Posterior cingulate gyrus (tissue), 11 donors: ENCODE measurements at regions not wholly inside any gene's neighbourhood (a gene's known extent, or its start where the extent isn't known, plus 50 kb on each side); places are given as distances from the start of the nearest gene placed in this dataset.
A peak's percentile ranks its signal among the peaks of the same experiment; 100 is the strongest.
"Not testable (repeated sequence)": the region's sequence is repeated elsewhere in the genome, so short reads cannot be mapped to it uniquely, and the experiment has no call there.

Source experiments
- DNase-seq, 10 donors: peaks; one replicate each; pipeline versions ENCODE4 v3.0.0 to v3.0.0-alpha.2; 2020 to 2021; ENCODE audit warnings: mixed read lengths in 3 of 10
- intact Hi-C: fragments of 100-400 bp; cut with DNase I; formaldehyde crosslinking; loops from one replicate; pipeline ENCODE4 v1.15.1; 2023

DNA sequence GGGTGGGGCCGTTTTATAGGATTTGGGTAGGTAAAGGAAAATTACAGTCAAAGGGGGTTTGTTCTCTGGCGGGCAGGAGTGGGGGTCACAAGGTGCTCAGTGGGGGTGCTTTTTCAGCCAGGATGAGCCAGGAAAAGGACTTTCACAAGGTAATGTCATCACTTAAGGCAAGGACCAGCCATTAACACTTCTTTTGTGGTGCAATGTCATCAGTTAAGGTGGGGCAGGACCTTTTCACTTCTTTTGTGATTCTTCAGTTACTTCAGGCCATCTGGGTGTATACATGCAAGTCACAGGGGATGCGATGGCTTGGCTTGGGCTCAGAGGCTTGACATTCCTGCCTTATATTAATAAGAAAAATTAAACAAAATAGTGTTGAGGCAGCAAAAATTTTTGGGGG, 200.1 kb upstream of the TRPC7 start:
- DNase-seq, intact Hi-C loops: not testable (repeated sequence)

GRCh38 chr5:136565050-136565449, 199.7 kb upstream of the TRPC7 start:
- DNase-seq, intact Hi-C loops: not testable (repeated sequence)

GRCh38 chr5:136564431-136564830, 199.1 kb upstream of the TRPC7 start:
- DNase-seq, intact Hi-C loops: not testable (repeated sequence)

DNA sequence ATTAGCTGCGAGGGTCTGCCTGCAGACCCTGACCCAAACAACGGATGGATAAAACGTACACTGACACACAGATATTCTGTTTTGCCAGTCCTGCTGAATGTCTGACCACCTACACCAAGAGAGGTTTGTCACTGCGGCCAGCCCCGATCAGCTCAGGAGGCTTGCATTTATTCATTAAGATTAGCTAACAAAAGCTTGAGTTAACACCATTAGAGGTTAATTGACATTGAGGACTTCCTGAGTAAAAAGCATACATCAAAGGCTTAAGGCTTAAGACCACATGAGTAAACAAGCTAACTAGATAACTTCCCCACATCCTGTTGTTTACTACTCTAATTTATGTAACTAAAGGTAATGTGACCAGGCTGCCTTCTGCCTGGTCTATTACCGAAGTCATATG, 198.1 kb upstream of the TRPC7 start:
- DNase-seq: no peak
- intact Hi-C loops: no loop called here

- intact Hi-C loops: no loop called here
- no peak for DNase-seq
Measured at GRCh38 chr5:136560126-136560525, 194.8 kb upstream of the TRPC7 start.

GRCh38 chr5:136559651-136560050, 194.3 kb upstream of the TRPC7 start:
- intact Hi-C loops: no loop called here
- DNase-seq: no peak

- intact Hi-C loops: not testable (repeated sequence)
Measured at GRCh38 chr5:136547096-136547495, 181.8 kb upstream of the TRPC7 start.

GRCh38 chr5:136546441-136546840, 181.1 kb upstream of the TRPC7 start:
- DNase-seq, intact Hi-C loops: not testable (repeated sequence)

More at GRCh38 chr5:136547096-136547495, 181.8 kb upstream of the TRPC7 start:
- DNase-seq: not testable (repeated sequence)

DNA sequence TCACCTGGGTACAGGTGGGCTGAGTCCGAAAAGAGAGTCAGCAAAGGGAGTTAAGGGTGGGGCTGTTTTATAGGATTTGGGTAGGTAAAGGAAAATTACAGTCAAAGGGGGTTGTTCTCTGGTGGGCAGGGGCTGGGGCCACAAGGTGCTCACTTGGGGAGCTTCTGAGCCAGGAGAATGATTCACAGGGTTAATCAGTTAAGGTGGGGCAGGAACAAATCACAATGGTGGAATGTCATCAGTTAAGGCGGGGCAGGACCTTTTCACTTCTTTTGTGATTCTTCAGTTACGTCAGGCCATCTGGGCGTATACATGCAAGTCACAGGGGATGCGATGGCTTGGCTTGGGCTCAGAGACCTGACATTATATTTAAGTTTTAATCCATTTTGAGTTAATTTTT, 179.7 kb upstream of the TRPC7 start:
- intact Hi-C loops, DNase-seq: not testable (repeated sequence)

DNA sequence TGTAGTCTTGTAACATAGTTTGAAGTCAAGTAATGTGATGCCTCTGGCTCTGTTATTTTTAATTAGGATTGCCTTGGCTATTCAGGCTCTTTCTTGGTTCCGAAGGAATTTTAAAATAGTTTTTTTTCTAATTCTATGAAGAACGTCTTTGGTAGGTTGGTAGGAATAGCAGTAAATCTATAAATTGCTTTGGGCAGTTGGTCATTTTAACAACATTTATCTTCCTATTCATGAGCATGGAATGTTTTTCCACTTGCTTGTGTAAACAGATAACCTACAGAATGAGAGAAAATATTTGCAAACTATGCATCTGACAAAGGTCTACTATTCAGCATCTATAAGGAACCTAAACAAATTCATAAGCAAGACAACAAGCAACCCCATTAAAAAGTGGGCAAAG, 173.2 kb upstream of the TRPC7 start:
- intact Hi-C loops: no loop called here
- DNase-seq: no peak

- no peak for DNase-seq
- intact Hi-C loops: no loop called here
Measured at GRCh38 chr5:136529081-136529480, 163.7 kb upstream of the TRPC7 start.

DNA sequence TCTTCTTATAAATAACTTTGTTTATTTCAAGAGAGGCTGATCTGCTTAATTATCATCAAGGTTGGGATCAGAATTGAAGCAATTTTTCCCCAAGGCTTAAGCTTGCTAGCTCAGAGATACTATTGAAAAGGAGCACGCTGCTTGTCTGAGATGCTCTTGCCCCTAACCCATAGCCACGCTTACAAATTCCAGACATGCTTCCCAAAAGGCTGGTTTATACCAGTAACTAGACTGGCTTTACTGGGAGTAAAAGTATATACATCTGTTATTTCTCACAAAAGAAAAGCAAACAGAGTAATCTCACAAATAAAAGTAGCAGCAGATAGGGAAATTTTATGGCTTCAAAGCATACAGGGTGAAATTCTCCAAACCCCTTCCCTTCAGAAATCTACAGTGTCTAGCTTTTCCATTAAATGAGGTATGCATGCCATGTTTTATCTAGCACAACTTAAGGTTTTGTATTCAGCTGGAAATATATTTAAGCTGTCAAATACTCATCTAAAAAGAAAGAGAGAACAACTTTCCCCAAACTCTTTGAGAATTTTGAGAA, 163.2 kb upstream of the TRPC7 start:
- DNase-seq: no peak
- intact Hi-C loops: no loop called here

- intact Hi-C loops: no loop called here
- no peak for DNase-seq
Measured at GRCh38 chr5:136527311-136527710, 162.0 kb upstream of the TRPC7 start.

- peak in 2 of 10 donors; percentile 71 to 75 for DNase-seq
- intact Hi-C loops: no loop called here
Measured at GRCh38 chr5:136526791-136527190, 161.4 kb upstream of the TRPC7 start.

DNA sequence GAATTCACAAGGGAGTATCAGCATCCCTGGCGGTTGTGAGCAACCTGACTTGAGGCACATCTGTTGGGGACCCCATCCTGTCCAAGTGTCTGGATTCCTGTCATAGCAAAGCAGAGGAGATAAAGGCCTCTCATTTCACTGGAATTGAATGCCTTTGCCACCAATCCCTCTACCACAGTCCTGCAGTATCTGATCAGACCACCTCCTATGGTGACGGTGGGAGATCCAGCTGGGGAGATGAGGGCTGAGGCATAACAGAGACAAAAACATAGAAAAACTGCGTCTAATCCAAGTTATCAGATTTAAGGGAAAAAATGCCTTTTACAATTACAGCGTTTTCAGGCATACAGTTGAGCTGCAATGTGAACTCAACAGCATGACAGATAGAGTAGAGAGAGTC, 160.7 kb upstream of the TRPC7 start:
- intact Hi-C loops: no loop called here

GRCh38 chr5:136525597-136525996, 160.3 kb upstream of the TRPC7 start:
- intact Hi-C loops: no loop called here

More for the DNA sequence above, 160.7 kb upstream of the TRPC7 start:
- DNase-seq: no peak

GRCh38 chr5:136522217-136522956, 157.0 kb upstream of the TRPC7 start:
- no peak for DNase-seq
- intact Hi-C loops: no loop called here

More at GRCh38 chr5:136525597-136525996, 160.3 kb upstream of the TRPC7 start:
- no peak for DNase-seq

DNA sequence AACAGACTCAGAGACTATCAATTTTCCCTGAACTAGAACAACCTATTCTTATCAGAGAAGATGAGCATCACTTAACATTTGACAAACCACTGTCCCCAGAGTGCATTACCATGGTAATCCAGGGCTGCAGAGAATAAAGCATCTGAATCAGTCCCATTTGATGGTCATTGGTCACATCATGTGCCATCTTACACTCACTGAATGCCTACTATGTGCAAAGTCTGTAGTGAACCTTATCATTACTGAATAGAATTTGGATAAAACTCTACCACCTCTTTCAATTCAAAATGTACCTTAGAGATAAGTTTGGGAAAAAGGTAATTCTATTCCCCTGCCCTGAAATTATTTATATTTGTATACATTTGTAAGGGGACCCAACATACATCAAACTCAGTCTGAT, 156.4 kb upstream of the TRPC7 start:
- intact Hi-C loops: no loop called here
- DNase-seq: no peak

- intact Hi-C loops: no loop called here
- DNase-seq: no peak
Measured at GRCh38 chr5:136518814-136519213, 153.5 kb upstream of the TRPC7 start.

DNA sequence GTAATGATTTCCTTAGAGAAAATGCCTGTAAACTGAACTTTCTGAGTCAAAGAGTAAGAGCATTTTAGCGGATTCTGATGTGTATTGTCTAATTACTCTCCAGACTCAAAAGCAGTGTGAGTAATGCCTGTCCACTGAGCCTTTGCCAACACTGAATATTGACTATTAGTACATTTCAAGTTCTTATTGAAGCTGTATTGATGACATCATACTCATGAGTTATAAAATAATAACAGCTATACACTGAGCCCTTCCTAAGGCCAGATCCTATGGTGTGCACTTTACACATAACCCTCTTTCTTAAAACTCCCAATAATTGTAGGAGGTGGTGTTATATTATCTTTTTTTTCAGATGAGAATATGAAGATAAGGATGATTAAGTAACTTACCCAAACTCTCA, 152.8 kb upstream of the TRPC7 start:
- intact Hi-C loops: no loop called here
- no peak for DNase-seq

DNA sequence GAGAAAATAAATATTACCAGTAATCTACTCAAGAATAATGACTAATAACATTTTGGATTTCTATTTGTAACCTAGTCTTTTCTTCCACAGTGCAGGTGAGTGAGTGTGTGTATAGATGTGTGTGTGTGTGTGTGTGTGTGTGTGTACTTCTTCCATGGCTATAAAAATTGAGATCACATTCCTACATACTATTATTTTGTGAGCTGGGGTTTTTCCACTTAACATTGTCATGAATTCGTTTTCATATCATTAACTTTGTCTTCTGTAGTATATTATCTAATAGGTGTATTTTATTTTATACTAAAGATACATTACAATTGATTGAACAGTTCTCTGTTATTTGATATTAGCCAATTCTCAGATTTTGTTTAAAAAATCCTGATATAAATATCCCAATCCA, 152.4 kb upstream of the TRPC7 start:
- DNase-seq: no peak
- intact Hi-C loops: no loop called here

DNA sequence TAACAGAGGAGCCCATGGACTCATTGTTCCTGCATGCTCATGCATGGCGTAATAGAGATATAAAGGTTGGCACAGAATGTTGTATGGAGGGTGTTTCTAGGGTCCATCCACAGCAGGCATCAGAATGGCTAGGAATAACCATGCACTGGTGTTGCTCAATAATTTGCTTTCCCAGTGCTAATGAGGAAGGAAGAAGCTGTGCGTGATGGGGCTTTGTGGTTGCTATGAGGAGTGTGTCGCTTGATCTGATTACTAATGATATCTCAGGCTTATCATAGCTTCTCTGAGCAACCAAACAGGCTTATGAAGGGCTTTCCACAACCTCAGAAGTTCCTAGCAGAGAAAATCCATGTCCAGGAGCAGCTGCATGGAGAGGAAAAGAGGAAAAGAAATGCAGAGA, 151.3 kb upstream of the TRPC7 start:
- intact Hi-C loops: no loop called here

More for the DNA sequence above, 151.3 kb upstream of the TRPC7 start:
- DNase-seq: no peak
